ENCODE measurements at regions not wholly inside any gene's neighbourhood (a gene's known extent, or its start where the extent isn't known, plus 50 kb on each side); places are given as distances from the start of the nearest gene placed in this dataset.

DNA sequence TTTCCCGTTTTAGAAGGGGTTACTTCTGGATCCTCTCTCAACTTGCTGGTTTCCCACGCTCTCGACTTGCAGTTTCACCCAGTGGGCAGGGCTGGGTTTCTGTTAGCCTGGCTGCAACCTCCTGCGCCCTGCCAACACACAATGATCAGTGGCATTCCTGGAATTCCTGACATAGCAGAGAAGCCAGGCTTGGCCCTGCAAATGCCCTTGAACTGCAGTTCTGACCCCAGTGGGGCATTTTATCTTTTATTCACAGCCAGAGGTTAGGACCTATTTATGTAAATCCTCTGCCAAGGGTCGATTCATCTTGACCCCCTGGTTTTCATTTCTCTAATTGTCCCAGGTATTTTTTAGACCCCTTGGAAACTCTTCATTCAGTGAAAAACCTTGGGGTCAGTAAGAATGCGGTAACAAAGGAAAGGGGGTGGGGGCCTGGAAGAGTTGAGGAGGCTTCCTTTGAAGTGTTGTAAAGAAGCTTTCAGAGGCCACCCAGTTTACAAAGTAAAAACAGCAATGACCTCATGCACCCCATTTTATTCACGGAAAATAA is 217.6 kb downstream of the ZNF674 start:
- H3K9me3 ChIP-seq: peaks cover 15% of the 10 kb centered on the region
- peaks cover 56% of the 10 kb centered on the region for H3K4me1 ChIP-seq
- FAIRE-seq (no peak), DNase-seq (ENCODE audit: low read depth in 1 of 2, low spot score in 1 of 2) (peak; percentile 69 to 96), ATAC-seq (peak; percentile 81 to 88)
- ChIA-PET CTCF (interaction anchor here (0.9 to 2.5 kb wide), 2 partner anchors 49 to 817 kb away, joined by 3 to 15 read pairs; no protein-coding TSS in a partner anchor), POLR2A (interaction anchor here (1.0 to 1.3 kb wide), 3 partner anchors 48 to 519 kb away, joined by 3 to 6 read pairs (median 4); no protein-coding TSS in a partner anchor)
- H3K27ac ChIP-seq: peak overlapping the region; percentile 93 to 99
- H3K4me3 ChIP-seq: peak overlapping the region; percentile 54
- 0% methylated on average over 7 of the region's 7 CpGs for WGBS (ENCODE audit: missing lambda C conversion rate)
- H3K4me2 ChIP-seq: peak overlapping the region; percentile 82
- TF ChIP-seq CBX8 (IDR thresholded peaks at IDR 0.05) (no peak), FOXS1 (CRISPR knock-in tag; IDR thresholded peaks at IDR 0.05) (no peak), RAD21 (conservative IDR thresholded peaks at IDR 0.05 in 1 of 2, IDR thresholded peaks at IDR 0.05 in 1 of 2) (peak; percentile 43 to 62), NFE2L2 (conservative IDR thresholded peaks at IDR 0.05; ENCODE audit: low read length) (no peak), RNF2 (IDR thresholded peaks at IDR 0.05; ENCODE audit: borderline replicate concordance, low read depth) (no peak), NPAS2 (CRISPR knock-in tag; IDR thresholded peaks at IDR 0.05; ENCODE audit: borderline replicate concordance) (no peak), USF2 (IDR thresholded peaks at IDR 0.05) (no peak), ZC3H11A (IDR thresholded peaks at IDR 0.05) (no peak), HDAC2 (IDR thresholded peaks at IDR 0.05) (no peak), HOXB5 (CRISPR knock-in tag; IDR thresholded peaks at IDR 0.05) (peak; percentile 82), JUN (IDR thresholded peaks at IDR 0.05) (peak; percentile 87 to 95; a peak in 4 of 5 replicates), GATA3 (IDR thresholded peaks at IDR 0.05; ENCODE audit: borderline replicate concordance) (peak; percentile 98), CBX2 (IDR thresholded peaks at IDR 0.05; ENCODE audit: borderline replicate concordance, low read depth) (no peak), MAFK (IDR thresholded peaks at IDR 0.05; ENCODE audit: partially characterized antibody) (no peak), ELK1 (IDR thresholded peaks at IDR 0.05; ENCODE audit: low read depth, low read length) (no peak), ESRRA (IDR thresholded peaks at IDR 0.05; ENCODE audit: borderline replicate concordance, low read length) (peak; percentile 99), PHF8 (IDR thresholded peaks at IDR 0.05; ENCODE audit: borderline replicate concordance, low read depth) (no peak), FOSB (CRISPR knock-in tag; IDR thresholded peaks at IDR 0.05) (no peak), E2F6 (IDR thresholded peaks at IDR 0.05; ENCODE audit: borderline replicate concordance, low read depth) (no peak), MYC (IDR thresholded peaks at IDR 0.05; ENCODE audit: borderline replicate concordance, low read length) (no peak), NR3C1 (IDR thresholded peaks at IDR 0.05) (no peak), RARB (CRISPR knock-in tag; IDR thresholded peaks at IDR 0.05) (peak; percentile 93), CHD2 (IDR thresholded peaks at IDR 0.05; ENCODE audit: low read length, partially characterized antibody) (no peak), POLR2A (IDR thresholded peaks at IDR 0.05; ENCODE audit: low read length) (no peak), CHD4 (IDR thresholded peaks at IDR 0.05; ENCODE audit: borderline replicate concordance) (no peak), SMC3 (IDR thresholded peaks at IDR 0.05) (peak; percentile 46)
- TF ChIP-seq, protein P1, sequence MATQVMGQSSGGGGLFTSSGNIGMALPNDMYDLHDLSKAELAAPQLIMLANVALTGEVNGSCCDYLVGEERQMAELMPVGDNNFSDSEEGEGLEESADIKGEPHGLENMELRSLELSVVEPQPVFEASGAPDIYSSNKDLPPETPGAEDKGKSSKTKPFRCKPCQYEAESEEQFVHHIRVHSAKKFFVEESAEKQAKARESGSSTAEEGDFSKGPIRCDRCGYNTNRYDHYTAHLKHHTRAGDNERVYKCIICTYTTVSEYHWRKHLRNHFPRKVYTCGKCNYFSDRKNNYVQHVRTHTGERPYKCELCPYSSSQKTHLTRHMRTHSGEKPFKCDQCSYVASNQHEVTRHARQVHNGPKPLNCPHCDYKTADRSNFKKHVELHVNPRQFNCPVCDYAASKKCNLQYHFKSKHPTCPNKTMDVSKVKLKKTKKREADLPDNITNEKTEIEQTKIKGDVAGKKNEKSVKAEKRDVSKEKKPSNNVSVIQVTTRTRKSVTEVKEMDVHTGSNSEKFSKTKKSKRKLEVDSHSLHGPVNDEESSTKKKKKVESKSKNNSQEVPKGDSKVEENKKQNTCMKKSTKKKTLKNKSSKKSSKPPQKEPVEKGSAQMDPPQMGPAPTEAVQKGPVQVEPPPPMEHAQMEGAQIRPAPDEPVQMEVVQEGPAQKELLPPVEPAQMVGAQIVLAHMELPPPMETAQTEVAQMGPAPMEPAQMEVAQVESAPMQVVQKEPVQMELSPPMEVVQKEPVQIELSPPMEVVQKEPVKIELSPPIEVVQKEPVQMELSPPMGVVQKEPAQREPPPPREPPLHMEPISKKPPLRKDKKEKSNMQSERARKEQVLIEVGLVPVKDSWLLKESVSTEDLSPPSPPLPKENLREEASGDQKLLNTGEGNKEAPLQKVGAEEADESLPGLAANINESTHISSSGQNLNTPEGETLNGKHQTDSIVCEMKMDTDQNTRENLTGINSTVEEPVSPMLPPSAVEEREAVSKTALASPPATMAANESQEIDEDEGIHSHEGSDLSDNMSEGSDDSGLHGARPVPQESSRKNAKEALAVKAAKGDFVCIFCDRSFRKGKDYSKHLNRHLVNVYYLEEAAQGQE (IDR thresholded peaks at IDR 0.05): no peak
- TF ChIP-seq, protein P2, sequence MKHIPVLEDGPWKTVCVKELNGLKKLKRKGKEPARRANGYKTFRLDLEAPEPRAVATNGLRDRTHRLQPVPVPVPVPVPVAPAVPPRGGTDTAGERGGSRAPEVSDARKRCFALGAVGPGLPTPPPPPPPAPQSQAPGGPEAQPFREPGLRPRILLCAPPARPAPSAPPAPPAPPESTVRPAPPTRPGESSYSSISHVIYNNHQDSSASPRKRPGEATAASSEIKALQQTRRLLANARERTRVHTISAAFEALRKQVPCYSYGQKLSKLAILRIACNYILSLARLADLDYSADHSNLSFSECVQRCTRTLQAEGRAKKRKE (CRISPR knock-in tag; IDR thresholded peaks at IDR 0.05; ENCODE audit: low read depth): no peak; the same call in 1 of the 2 replicates
- TF ChIP-seq, protein P3, sequence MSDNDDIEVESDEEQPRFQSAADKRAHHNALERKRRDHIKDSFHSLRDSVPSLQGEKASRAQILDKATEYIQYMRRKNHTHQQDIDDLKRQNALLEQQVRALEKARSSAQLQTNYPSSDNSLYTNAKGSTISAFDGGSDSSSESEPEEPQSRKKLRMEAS (IDR thresholded peaks at IDR 0.05): peak; percentile 85
- TF ChIP-seq, protein P4, sequence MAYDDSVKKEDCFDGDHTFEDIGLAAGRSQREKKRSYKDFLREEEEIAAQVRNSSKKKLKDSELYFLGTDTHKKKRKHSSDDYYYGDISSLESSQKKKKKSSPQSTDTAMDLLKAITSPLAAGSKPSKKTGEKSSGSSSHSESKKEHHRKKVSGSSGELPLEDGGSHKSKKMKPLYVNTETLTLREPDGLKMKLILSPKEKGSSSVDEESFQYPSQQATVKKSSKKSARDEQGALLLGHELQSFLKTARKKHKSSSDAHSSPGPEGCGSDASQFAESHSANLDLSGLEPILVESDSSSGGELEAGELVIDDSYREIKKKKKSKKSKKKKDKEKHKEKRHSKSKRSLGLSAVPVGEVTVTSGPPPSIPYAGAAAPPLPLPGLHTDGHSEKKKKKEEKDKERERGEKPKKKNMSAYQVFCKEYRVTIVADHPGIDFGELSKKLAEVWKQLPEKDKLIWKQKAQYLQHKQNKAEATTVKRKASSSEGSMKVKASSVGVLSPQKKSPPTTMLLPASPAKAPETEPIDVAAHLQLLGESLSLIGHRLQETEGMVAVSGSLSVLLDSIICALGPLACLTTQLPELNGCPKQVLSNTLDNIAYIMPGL (CRISPR knock-in tag; IDR thresholded peaks at IDR 0.05; ENCODE audit: borderline replicate concordance): no peak
